A549 (cell line): ENCODE measurements at regions not wholly inside any gene's neighbourhood (a gene's known extent, or its start where the extent isn't known, plus 50 kb on each side); places are given as distances from the start of the nearest gene placed in this dataset.

ENCODE experiments used
- ATAC-seq, 2 experiments: fragments of 200-7000 bp in 1 of 2; fragments of >200 bp in 1 of 2; cut with Nextera tagmentation in 1 of 2; cut with Tn5 transposase in 1 of 2; 3 replicates each; pipeline versions ENCODE4 v1.8.0 to v1.9.1; 2018 to 2020; ENCODE audit warnings: mild to moderate bottlenecking in 1 of 2, moderate library complexity in 1 of 2
- CTCF ChIA-PET: fragments of 300-600 bp; sonication (Branson Sonifier 250); formaldehyde crosslinking; extraction: SDS; loops from one replicate; lab custom pipeline; 2021; ENCODE audit warnings: antibody characterized with exemption, inconsistent platforms; lab: Yijun Ruan, JAX
- POLR2A ChIA-PET: fragments of 350-600 bp; formaldehyde crosslinking; extraction: SDS; loops from one replicate; lab custom pipeline; 2021; ENCODE audit warnings: antibody characterized with exemption, inconsistent platforms; lab: Yijun Ruan, JAX
- DNase-seq, 2 experiments: peaks; one replicate each; pipeline versions ENCODE4 v3.0.0 to v3.0.0-alpha.2; 2011 to 2016; ENCODE audit warnings: low read depth in 1 of 2, low spot score in 1 of 2
- FAIRE-seq: peaks from 2 replicates; lab custom pipeline; 2011; peaks lifted over from hg19 to GRCh38; lab: Jason Lieb, UNC
- H3K27ac ChIP-seq, 2 experiments: fragments of >200 bp; sonication (Bioruptor Twin); formaldehyde crosslinking; 3 replicates each; pipeline ENCODE4 v1.5.1; 2016 to 2017
- H3K4me1 ChIP-seq: fragments of >200 bp; sonication (Bioruptor Twin); formaldehyde crosslinking; 3 replicates; pipeline ENCODE4 v1.6.1; 2016
- H3K4me2 ChIP-seq: fragments of >200 bp; sonication (Bioruptor Twin); formaldehyde crosslinking; 3 replicates; pipeline ENCODE4 v1.6.1; 2016
- H3K4me3 ChIP-seq: fragments of >200 bp; sonication (Bioruptor Twin); formaldehyde crosslinking; 3 replicates; pipeline ENCODE4 v1.5.1; 2016
- H3K9me3 ChIP-seq: fragments of >200 bp; sonication (Bioruptor Twin); formaldehyde crosslinking; 3 replicates; pipeline ENCODE4 v1.6.1; 2016
- ATOH8 ChIP-seq: fragments of 250-450 bp; sonication (Bioruptor Pico); IDR thresholded peaks from 2 replicates; pipeline ENCODE4 v1.5.0; 2020; ENCODE audit warnings: low read depth, mild to moderate bottlenecking, moderate library complexity
- CHD4 ChIP-seq: fragments of 200-600 bp; sonication (generic); IDR thresholded peaks from 2 replicates; pipeline ENCODE4 v1.6.1; 2016; ENCODE audit warnings: antibody characterized with exemption, mild to moderate bottlenecking, borderline replicate concordance
- ESRRA ChIP-seq: fragments of 150-350 bp; IDR thresholded peaks from 2 replicates; pipeline ENCODE4 v1.6.1; 2014; ENCODE audit warnings: mild to moderate bottlenecking, low read length, borderline replicate concordance
- FOSL2 ChIP-seq, 2 experiments: fragments of 450-650 bp in 1 of 2; fragments of >200 bp in 1 of 2; sonication (Bioruptor Twin) in 1 of 2; formaldehyde crosslinking; IDR thresholded peaks; 2 replicates each; pipeline versions ENCODE4 v1.5.0 to v1.6.1; 2016 to 2020; ENCODE audit warnings: mild to moderate bottlenecking in 1 of 2, moderate library complexity in 1 of 2
- GATA3 ChIP-seq: IDR thresholded peaks from 2 replicates; pipeline ENCODE4 v1.6.1; 2012; ENCODE audit warnings: borderline replicate concordance
- HMGXB4 ChIP-seq: fragments of 250-450 bp; sonication (Bioruptor Pico); IDR thresholded peaks from 2 replicates; pipeline ENCODE4 v1.5.0; 2021; ENCODE audit warnings: mild to moderate bottlenecking, moderate library complexity, borderline replicate concordance
- MAX ChIP-seq: IDR thresholded peaks from 2 replicates; pipeline ENCODE4 v1.6.1; 2012
- NPAS2 ChIP-seq: fragments of 250-450 bp; sonication (Bioruptor Pico); IDR thresholded peaks from 2 replicates; pipeline ENCODE4 v1.8.0; 2022; ENCODE audit warnings: mild to moderate bottlenecking, moderate library complexity, borderline replicate concordance
- NR3C1 ChIP-seq: fragments of >200 bp; sonication (Bioruptor Twin); formaldehyde crosslinking; IDR thresholded peaks from 3 replicates; pipeline ENCODE4 v1.6.1; 2017
- POLR2AphosphoS2 ChIP-seq: conservative IDR thresholded peaks from 2 replicates; pipeline ENCODE4 v1.6.1; 2012; ENCODE audit warnings: low read length, improper control_type of control experiment, inconsistent platforms
- RAD21 ChIP-seq, 2 experiments: fragments of >200 bp in 1 of 2; sonication (Bioruptor Twin) in 1 of 2; formaldehyde crosslinking in 1 of 2; IDR thresholded peaks in 1 of 2; conservative IDR thresholded peaks in 1 of 2; 2 replicates in 1 of 2; 3 replicates in 1 of 2; pipeline ENCODE4 v1.6.1; 2012 to 2018; ENCODE audit warnings: inconsistent platforms in 1 of 2
- RARB ChIP-seq: fragments of 250-450 bp; sonication (Bioruptor Pico); IDR thresholded peaks from 2 replicates; pipeline ENCODE4 v1.8.0; 2021; ENCODE audit warnings: mild to moderate bottlenecking, moderate library complexity
- RCOR1 ChIP-seq: fragments of 150-350 bp; IDR thresholded peaks from 2 replicates; pipeline ENCODE4 v1.6.1; 2014; ENCODE audit warnings: antibody characterized with exemption, low read length, low read depth
- REST ChIP-seq: fragments of 200-600 bp; sonication (generic); IDR thresholded peaks from 2 replicates; pipeline ENCODE4 v1.6.1; 2016; ENCODE audit warnings: antibody characterized with exemption, mild to moderate bottlenecking, moderate library complexity
- RFX5 ChIP-seq: fragments of 450-650 bp; IDR thresholded peaks from 2 replicates; pipeline ENCODE4 v1.7.1; 2014; ENCODE audit warnings: antibody characterized with exemption, mild to moderate bottlenecking, moderate library complexity
- SREBF2 ChIP-seq: fragments of 450-650 bp; IDR thresholded peaks from 2 replicates; pipeline ENCODE4 v1.6.1; 2014; ENCODE audit warnings: mild to moderate bottlenecking, moderate library complexity
- USF2 ChIP-seq: fragments of 450-650 bp; IDR thresholded peaks from 2 replicates; pipeline ENCODE4 v1.6.1; 2014; ENCODE audit warnings: antibody characterized with exemption
- ZSCAN20 ChIP-seq: fragments of 250-450 bp; sonication (Bioruptor Pico); IDR thresholded peaks from 2 replicates; pipeline ENCODE4 v1.8.0; 2022; ENCODE audit warnings: mild to moderate bottlenecking, moderate library complexity
- WGBS: methylation state at CpG from one replicate; pipeline ENCODE4 v1.1.6; 2017; ENCODE audit errors: missing lambda C conversion rate; 5-methylcytosine and 5-hydroxymethylcytosine counted together

GRCh38 chr3:26049951-26050350, 260.1 kb downstream of the OXSM start:
- ChIA-PET CTCF (no interaction called here), POLR2A (no interaction called here)
- no peak overlapping the region for H3K4me3 ChIP-seq
- no peaks in the 10 kb centered on the region for H3K9me3 ChIP-seq
- H3K27ac ChIP-seq = no peak overlapping the region
- no peak overlapping the region for H3K4me2 ChIP-seq
- no peaks in the 10 kb centered on the region for H3K4me1 ChIP-seq
- ATAC-seq = no peak
- no peak for DNase-seq
- FAIRE-seq = no peak
- TF ChIP-seq ESRRA = no peak
- TF ChIP-seq FOSL2 (IDR thresholded peaks at IDR 0.05) = no peak
- no peak for TF ChIP-seq FOSL2 (CRISPR knock-in tag; IDR thresholded peaks at IDR 0.05)
- TF ChIP-seq RCOR1 = no peak
- TF ChIP-seq POLR2AphosphoS2 = no peak
- TF ChIP-seq ATOH8 (CRISPR knock-in tag) = no peak
- TF ChIP-seq SREBF2 = no peak
- TF ChIP-seq RFX5 = no peak
- TF ChIP-seq NR3C1 = no peak
- TF ChIP-seq CHD4 = no peak
- no peak for TF ChIP-seq RAD21 (conservative IDR thresholded peaks at IDR 0.05 in 1 of 2, IDR thresholded peaks at IDR 0.05 in 1 of 2)
- TF ChIP-seq MAX = no peak
- no peak for TF ChIP-seq REST
- TF ChIP-seq USF2 = no peak
- no peak for TF ChIP-seq HMGXB4
- no peak for TF ChIP-seq ZSCAN20 (CRISPR knock-in tag)
- TF ChIP-seq RARB (CRISPR knock-in tag) = no peak
- WGBS = 3% methylated on average over 1 of the region's 1 CpG

GRCh38 chr3:26050776-26051175, 260.9 kb downstream of the OXSM start:
- WGBS = 0% methylated on average over 1 of the region's 1 CpG
- H3K9me3 ChIP-seq = no peaks in the 10 kb centered on the region
- H3K4me1 ChIP-seq = no peaks in the 10 kb centered on the region
- FAIRE-seq (no peak), DNase-seq (no peak)
- CTCF ChIA-PET = no interaction called here
- TF ChIP-seq GATA3 (no peak), NPAS2 (no peak)
- TF ChIP-seq, all 56 proteins: peak for 0
- POLR2A ChIA-PET = no interaction called here
- Histone ChIP-seq H3K4me2 (no peak overlapping the region), H3K27ac (no peak overlapping the region), H3K4me3 (no peak overlapping the region)
- ATAC-seq = no peak
